ENCODE measurements at regions not wholly inside any gene's neighbourhood (a gene's known extent, or its start where the extent isn't known, plus 50 kb on each side); places are given as distances from the start of the nearest gene placed in this dataset.

DNA sequence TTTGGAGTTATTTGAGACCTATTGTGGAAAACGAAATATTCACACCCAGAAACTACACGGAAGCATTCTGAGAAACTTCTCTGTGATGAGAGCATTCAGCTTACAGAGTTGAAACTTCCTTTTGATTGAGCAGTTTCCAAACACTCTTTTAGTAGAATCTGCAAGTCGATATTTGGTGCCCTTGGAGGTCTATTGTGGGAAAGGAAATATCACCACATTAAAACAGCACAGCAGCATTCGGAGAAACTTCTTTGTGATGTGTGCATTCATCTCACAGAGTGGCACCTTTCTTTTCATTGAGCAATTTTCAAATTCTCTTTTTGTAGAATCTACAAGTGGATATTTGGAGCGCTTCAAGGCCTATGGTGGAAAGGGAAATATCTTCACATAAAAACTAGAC lies 595.7 kb upstream of the ALG10B start:
- TF ChIP-seq, protein P1, sequence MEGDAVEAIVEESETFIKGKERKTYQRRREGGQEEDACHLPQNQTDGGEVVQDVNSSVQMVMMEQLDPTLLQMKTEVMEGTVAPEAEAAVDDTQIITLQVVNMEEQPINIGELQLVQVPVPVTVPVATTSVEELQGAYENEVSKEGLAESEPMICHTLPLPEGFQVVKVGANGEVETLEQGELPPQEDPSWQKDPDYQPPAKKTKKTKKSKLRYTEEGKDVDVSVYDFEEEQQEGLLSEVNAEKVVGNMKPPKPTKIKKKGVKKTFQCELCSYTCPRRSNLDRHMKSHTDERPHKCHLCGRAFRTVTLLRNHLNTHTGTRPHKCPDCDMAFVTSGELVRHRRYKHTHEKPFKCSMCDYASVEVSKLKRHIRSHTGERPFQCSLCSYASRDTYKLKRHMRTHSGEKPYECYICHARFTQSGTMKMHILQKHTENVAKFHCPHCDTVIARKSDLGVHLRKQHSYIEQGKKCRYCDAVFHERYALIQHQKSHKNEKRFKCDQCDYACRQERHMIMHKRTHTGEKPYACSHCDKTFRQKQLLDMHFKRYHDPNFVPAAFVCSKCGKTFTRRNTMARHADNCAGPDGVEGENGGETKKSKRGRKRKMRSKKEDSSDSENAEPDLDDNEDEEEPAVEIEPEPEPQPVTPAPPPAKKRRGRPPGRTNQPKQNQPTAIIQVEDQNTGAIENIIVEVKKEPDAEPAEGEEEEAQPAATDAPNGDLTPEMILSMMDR (IDR thresholded peaks at IDR 0.05): no peak
- no peak for TF ChIP-seq POLR2A (IDR thresholded peaks at IDR 0.05)

Measured in body of pancreas (tissue), 4 donors.